GM20431 (cell line): ENCODE measurements at regions not wholly inside any gene's neighbourhood (a gene's known extent, or its start where the extent isn't known, plus 50 kb on each side); places are given as distances from the start of the nearest gene placed in this dataset.

Source experiments
- in situ Hi-C: fragments of 300-500 bp; cut with MseI, MboI; formaldehyde crosslinking; loops from one replicate; pipeline ENCODE4 v1.15.0; 2020; ENCODE audit warnings: low sequenced_read_pairs; ENCODE audit not compliant: unreplicated experiment

- in situ Hi-C loops: no loop called here
These were observed 255.3 kb downstream of the KLF6 start for GRCh38 chr10:3529691-3530090.

GRCh38 chr10:3528823-3529403, 256.1 kb downstream of the KLF6 start:
- in situ Hi-C loops: no loop called here

GRCh38 chr10:3528271-3528670, 256.7 kb downstream of the KLF6 start:
- in situ Hi-C loops: no loop called here

- in situ Hi-C loops: no loop called here
These were observed 257.1 kb downstream of the KLF6 start for GRCh38 chr10:3527869-3528268.

- in situ Hi-C loops: no loop called here
These were observed 258.1 kb downstream of the KLF6 start for GRCh38 chr10:3526727-3527501.

GRCh38 chr10:3525832-3526449, 259.1 kb downstream of the KLF6 start:
- in situ Hi-C loops: no loop called here

- in situ Hi-C loops: no loop called here
These were observed 260.7 kb downstream of the KLF6 start for GRCh38 chr10:3524086-3524960.

GRCh38 chr10:3523309-3524050, 261.5 kb downstream of the KLF6 start:
- in situ Hi-C loops: no loop called here

- in situ Hi-C loops: no loop called here
These were observed 268.1 kb downstream of the KLF6 start for GRCh38 chr10:3516923-3517255.

GRCh38 chr10:3516234-3516922, 268.6 kb downstream of the KLF6 start:
- in situ Hi-C loops: no loop called here

GRCh38 chr10:3514691-3515090, 270.3 kb downstream of the KLF6 start:
- in situ Hi-C loops: no loop called here

- in situ Hi-C loops: no loop called here
These were observed 272.7 kb downstream of the KLF6 start for GRCh38 chr10:3512263-3512662.

GRCh38 chr10:3511483-3511882, 273.5 kb downstream of the KLF6 start:
- in situ Hi-C loops: no loop called here

GRCh38 chr10:3510741-3511140, 274.3 kb downstream of the KLF6 start:
- in situ Hi-C loops: no loop called here

- in situ Hi-C loops: no loop called here
These were observed 275.7 kb downstream of the KLF6 start for GRCh38 chr10:3509355-3509754.

- in situ Hi-C loops: no loop called here
These were observed 281.7 kb downstream of the KLF6 start for GRCh38 chr10:3503299-3503698.

GRCh38 chr10:3502673-3503072, 282.3 kb downstream of the KLF6 start:
- in situ Hi-C loops: no loop called here

- in situ Hi-C loops: no loop called here
These were observed 284.6 kb downstream of the KLF6 start for GRCh38 chr10:3500408-3500856.

GRCh38 chr10:3499120-3499519, 285.9 kb downstream of the KLF6 start:
- in situ Hi-C loops: no loop called here
